Keratinocyte (primary cell): ENCODE measurements at regions not wholly inside any gene's neighbourhood (a gene's known extent, or its start where the extent isn't known, plus 50 kb on each side); places are given as distances from the start of the nearest gene placed in this dataset.

Experiments
- CTCF ChIP-seq, 3 experiments: IDR thresholded peaks in 1 of 3; conservative IDR thresholded peaks in 1 of 3; optimal IDR thresholded peaks in 1 of 3; 2 replicates in 2 of 3; 3 replicates in 1 of 3; pipeline versions ENCODE3 to v1.5.1; 2011; ENCODE audit warnings: low read length in 3 of 3, mild to moderate bottlenecking in 3 of 3, moderate library complexity in 2 of 3, control low read depth in 1 of 3, inconsistent platforms in 1 of 3; ENCODE audit not compliant: insufficient read depth in 2 of 3; ENCODE audit errors: extremely low read depth in 1 of 3
- EZH2 ChIP-seq: IDR thresholded peaks from one replicate; pipeline ENCODE4 v1.6.1; 2012; ENCODE audit warnings: inconsistent platforms, mild to moderate bottlenecking, low read length, moderate library complexity

GRCh38 chr12:54762390-54762789 lies 91.9 kb upstream of the MUCL1 start:
- no peak for TF ChIP-seq CTCF (optimal IDR thresholded peaks at IDR 0.05 in 1 of 3, IDR thresholded peaks at IDR 0.05 in 1 of 3, conservative IDR thresholded peaks at IDR 0.05 in 1 of 3; ENCODE audit: extremely low read depth in 1 of 3, insufficient read depth in 2 of 3, low read length in 3 of 3)
- no peak for TF ChIP-seq EZH2
